ENCODE measurements at regions not wholly inside any gene's neighbourhood (a gene's known extent, or its start where the extent isn't known, plus 50 kb on each side); places are given as distances from the start of the nearest gene placed in this dataset.

DNA sequence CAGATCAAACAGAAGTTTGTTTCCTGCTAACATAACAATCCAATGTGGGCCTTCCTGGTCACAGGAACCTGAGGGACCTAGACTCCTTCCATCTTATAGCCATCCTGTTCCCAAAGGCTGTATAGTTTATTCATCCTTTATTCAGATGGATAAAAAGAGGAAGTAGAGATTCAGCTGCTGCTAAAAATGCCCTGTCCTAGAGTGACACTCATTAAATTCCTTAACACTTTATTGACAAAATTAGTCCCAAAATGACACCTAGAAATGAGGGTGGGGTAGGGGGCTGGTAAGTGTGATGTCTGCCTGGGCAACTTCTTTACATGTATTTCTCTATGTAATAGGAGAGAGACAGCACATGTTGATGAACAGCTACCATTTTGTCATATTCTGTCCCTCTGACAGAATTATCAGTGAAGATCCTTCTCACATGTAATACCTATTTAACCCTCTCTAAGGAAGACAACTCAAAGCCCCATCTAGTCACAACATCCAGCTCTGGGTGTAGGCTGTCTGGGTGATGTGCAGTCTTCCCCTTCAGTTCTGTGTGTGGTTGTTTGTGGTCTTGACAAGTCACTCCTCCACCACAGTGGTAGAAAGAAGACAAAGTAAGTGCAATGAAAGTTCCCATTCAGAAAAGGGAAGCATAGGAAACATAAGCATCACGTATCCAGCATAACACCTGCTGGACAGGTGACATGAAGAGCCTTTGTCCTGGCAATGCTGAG is 253.9 kb upstream of the CNTNAP5 start:
- peaks cover 7% of the 10 kb centered on the region for H3K9me3 Mint-ChIP-seq
- TF ChIP-seq JUN (CRISPR knock-in tag; IDR thresholded peaks at IDR 0.05) = no peak
- no peak for TF ChIP-seq TCF7 (CRISPR knock-in tag; IDR thresholded peaks at IDR 0.05; ENCODE audit: low read depth)
- no peak for TF ChIP-seq ESRRA (CRISPR knock-in tag; IDR thresholded peaks at IDR 0.05; ENCODE audit: borderline replicate concordance)
- TF ChIP-seq, protein P1, sequence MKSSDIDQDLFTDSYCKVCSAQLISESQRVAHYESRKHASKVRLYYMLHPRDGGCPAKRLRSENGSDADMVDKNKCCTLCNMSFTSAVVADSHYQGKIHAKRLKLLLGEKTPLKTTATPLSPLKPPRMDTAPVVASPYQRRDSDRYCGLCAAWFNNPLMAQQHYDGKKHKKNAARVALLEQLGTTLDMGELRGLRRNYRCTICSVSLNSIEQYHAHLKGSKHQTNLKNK (CRISPR knock-in tag; IDR thresholded peaks at IDR 0.05) = no peak
- TF ChIP-seq, protein P2, sequence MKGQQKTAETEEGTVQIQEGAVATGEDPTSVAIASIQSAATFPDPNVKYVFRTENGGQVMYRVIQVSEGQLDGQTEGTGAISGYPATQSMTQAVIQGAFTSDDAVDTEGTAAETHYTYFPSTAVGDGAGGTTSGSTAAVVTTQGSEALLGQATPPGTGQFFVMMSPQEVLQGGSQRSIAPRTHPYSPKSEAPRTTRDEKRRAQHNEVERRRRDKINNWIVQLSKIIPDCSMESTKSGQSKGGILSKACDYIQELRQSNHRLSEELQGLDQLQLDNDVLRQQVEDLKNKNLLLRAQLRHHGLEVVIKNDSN (CRISPR knock-in tag; IDR thresholded peaks at IDR 0.05) = no peak
- no peak for TF ChIP-seq MXD4 (CRISPR knock-in tag; IDR thresholded peaks at IDR 0.05; ENCODE audit: borderline replicate concordance)
- TF ChIP-seq, protein P3, sequence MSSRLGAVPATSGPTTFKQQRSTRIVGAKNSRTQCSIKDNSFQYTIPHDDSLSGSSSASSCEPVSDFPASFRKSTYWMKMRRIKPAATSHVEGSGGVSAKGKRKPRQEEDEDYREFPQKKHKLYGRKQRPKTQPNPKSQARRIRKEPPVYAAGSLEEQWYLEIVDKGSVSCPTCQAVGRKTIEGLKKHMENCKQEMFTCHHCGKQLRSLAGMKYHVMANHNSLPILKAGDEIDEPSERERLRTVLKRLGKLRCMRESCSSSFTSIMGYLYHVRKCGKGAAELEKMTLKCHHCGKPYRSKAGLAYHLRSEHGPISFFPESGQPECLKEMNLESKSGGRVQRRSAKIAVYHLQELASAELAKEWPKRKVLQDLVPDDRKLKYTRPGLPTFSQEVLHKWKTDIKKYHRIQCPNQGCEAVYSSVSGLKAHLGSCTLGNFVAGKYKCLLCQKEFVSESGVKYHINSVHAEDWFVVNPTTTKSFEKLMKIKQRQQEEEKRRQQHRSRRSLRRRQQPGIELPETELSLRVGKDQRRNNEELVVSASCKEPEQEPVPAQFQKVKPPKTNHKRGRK (CRISPR knock-in tag; IDR thresholded peaks at IDR 0.05; ENCODE audit: borderline replicate concordance) = no peak
- TF ChIP-seq NR3C1 (CRISPR knock-in tag; conservative IDR thresholded peaks at IDR 0.05; ENCODE audit: low read depth) = no peak
- TF ChIP-seq ATF1 (CRISPR knock-in tag; IDR thresholded peaks at IDR 0.05) = no peak
- TF ChIP-seq, protein P4, sequence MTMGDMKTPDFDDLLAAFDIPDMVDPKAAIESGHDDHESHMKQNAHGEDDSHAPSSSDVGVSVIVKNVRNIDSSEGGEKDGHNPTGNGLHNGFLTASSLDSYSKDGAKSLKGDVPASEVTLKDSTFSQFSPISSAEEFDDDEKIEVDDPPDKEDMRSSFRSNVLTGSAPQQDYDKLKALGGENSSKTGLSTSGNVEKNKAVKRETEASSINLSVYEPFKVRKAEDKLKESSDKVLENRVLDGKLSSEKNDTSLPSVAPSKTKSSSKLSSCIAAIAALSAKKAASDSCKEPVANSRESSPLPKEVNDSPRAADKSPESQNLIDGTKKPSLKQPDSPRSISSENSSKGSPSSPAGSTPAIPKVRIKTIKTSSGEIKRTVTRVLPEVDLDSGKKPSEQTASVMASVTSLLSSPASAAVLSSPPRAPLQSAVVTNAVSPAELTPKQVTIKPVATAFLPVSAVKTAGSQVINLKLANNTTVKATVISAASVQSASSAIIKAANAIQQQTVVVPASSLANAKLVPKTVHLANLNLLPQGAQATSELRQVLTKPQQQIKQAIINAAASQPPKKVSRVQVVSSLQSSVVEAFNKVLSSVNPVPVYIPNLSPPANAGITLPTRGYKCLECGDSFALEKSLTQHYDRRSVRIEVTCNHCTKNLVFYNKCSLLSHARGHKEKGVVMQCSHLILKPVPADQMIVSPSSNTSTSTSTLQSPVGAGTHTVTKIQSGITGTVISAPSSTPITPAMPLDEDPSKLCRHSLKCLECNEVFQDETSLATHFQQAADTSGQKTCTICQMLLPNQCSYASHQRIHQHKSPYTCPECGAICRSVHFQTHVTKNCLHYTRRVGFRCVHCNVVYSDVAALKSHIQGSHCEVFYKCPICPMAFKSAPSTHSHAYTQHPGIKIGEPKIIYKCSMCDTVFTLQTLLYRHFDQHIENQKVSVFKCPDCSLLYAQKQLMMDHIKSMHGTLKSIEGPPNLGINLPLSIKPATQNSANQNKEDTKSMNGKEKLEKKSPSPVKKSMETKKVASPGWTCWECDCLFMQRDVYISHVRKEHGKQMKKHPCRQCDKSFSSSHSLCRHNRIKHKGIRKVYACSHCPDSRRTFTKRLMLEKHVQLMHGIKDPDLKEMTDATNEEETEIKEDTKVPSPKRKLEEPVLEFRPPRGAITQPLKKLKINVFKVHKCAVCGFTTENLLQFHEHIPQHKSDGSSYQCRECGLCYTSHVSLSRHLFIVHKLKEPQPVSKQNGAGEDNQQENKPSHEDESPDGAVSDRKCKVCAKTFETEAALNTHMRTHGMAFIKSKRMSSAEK (CRISPR knock-in tag; IDR thresholded peaks at IDR 0.05; ENCODE audit: borderline replicate concordance) = no peak
- no peak for TF ChIP-seq FOXK1 (CRISPR knock-in tag; IDR thresholded peaks at IDR 0.05)
- TF ChIP-seq TP53 (CRISPR knock-in tag; IDR thresholded peaks at IDR 0.05) = no peak
- TF ChIP-seq ZBTB21 (CRISPR knock-in tag; IDR thresholded peaks at IDR 0.05; ENCODE audit: borderline replicate concordance) = no peak
- TF ChIP-seq, protein P5, sequence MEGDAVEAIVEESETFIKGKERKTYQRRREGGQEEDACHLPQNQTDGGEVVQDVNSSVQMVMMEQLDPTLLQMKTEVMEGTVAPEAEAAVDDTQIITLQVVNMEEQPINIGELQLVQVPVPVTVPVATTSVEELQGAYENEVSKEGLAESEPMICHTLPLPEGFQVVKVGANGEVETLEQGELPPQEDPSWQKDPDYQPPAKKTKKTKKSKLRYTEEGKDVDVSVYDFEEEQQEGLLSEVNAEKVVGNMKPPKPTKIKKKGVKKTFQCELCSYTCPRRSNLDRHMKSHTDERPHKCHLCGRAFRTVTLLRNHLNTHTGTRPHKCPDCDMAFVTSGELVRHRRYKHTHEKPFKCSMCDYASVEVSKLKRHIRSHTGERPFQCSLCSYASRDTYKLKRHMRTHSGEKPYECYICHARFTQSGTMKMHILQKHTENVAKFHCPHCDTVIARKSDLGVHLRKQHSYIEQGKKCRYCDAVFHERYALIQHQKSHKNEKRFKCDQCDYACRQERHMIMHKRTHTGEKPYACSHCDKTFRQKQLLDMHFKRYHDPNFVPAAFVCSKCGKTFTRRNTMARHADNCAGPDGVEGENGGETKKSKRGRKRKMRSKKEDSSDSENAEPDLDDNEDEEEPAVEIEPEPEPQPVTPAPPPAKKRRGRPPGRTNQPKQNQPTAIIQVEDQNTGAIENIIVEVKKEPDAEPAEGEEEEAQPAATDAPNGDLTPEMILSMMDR (IDR thresholded peaks at IDR 0.05) = no peak
- TF ChIP-seq, protein P6, sequence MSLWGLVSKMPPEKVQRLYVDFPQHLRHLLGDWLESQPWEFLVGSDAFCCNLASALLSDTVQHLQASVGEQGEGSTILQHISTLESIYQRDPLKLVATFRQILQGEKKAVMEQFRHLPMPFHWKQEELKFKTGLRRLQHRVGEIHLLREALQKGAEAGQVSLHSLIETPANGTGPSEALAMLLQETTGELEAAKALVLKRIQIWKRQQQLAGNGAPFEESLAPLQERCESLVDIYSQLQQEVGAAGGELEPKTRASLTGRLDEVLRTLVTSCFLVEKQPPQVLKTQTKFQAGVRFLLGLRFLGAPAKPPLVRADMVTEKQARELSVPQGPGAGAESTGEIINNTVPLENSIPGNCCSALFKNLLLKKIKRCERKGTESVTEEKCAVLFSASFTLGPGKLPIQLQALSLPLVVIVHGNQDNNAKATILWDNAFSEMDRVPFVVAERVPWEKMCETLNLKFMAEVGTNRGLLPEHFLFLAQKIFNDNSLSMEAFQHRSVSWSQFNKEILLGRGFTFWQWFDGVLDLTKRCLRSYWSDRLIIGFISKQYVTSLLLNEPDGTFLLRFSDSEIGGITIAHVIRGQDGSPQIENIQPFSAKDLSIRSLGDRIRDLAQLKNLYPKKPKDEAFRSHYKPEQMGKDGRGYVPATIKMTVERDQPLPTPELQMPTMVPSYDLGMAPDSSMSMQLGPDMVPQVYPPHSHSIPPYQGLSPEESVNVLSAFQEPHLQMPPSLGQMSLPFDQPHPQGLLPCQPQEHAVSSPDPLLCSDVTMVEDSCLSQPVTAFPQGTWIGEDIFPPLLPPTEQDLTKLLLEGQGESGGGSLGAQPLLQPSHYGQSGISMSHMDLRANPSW (CRISPR knock-in tag; conservative IDR thresholded peaks at IDR 0.05; ENCODE audit: low read depth) = no peak
- POLR2A ChIA-PET = no interaction called here
- no peak overlapping the region for H3K4me3 Mint-ChIP-seq
- DNase-seq (ENCODE audit: low spot score) = no peak
- CTCF ChIA-PET = no interaction called here
- no peaks in the 10 kb centered on the region for H3K36me3 Mint-ChIP-seq
- H3K27ac Mint-ChIP-seq = no peak overlapping the region
- ATAC-seq = no peak
- H3K4me1 Mint-ChIP-seq = no peaks in the 10 kb centered on the region
- no peaks in the 10 kb centered on the region for H3K27me3 Mint-ChIP-seq (ENCODE audit: low read depth)

Measured in WTC11 (cell line).